ENCODE measurements at regions not wholly inside any gene's neighbourhood (a gene's known extent, or its start where the extent isn't known, plus 50 kb on each side); places are given as distances from the start of the nearest gene placed in this dataset.
"Not testable (repeated sequence)": the region's sequence is repeated elsewhere in the genome, so short reads cannot be mapped to it uniquely, and the experiment has no call there.

DNA sequence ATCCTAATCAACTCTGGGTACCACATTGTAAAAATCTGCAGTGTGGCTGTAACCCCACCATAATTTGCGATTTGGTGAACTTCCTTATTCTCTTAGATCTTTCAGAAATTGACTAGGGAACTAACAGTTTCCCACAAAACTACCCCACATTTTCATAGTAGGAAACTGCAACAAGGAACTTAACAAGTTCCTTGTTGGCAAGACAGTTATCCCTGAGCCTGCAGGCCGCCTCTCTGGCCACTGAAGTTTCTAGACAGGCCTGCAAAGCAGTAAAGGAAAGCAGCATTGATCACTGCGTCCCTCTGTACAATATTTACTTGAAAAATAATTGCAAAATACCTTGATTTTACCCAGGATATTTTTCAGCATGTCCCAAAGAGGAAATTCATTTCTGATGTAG, 372.9 kb downstream of the ANAPC1 start:
- not testable (repeated sequence) for DNase-seq

- DNase-seq = not testable (repeated sequence)
These were observed 371.6 kb downstream of the ANAPC1 start for GRCh38 chr2:111512378-111512777.

- DNase-seq = not testable (repeated sequence)
These were observed 369.9 kb downstream of the ANAPC1 start for GRCh38 chr2:111514138-111514537.

- not testable (repeated sequence) for DNase-seq
These were observed 366.8 kb downstream of the ANAPC1 start for GRCh38 chr2:111517050-111517720.

- not testable (repeated sequence) for DNase-seq
These were observed 366.3 kb downstream of the ANAPC1 start for GRCh38 chr2:111517721-111518053.

- no peak for DNase-seq
These were observed 364.9 kb downstream of the ANAPC1 start for GRCh38 chr2:111519071-111519470.

GRCh38 chr2:111522231-111522768, 361.7 kb downstream of the ANAPC1 start:
- no peak for DNase-seq

GRCh38 chr2:111523009-111523408, 361.0 kb downstream of the ANAPC1 start:
- DNase-seq = no peak

DNA sequence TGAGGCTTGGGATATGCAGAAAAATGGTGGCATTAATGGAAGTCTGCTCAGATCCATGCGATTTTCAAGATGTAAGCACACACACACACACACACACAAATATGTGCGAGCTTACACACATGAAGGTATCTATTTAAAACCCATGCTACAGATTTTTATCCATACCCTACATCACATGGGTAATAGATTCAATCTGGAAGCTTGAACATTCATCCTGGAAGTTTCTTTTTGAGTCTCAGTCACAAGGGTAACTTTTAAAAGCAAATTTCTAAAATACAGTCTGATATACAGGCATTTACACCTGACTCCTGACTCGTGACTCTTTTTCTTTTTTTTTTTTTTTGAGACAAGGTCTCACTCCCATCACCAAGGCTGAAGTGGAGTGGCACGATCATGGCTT, 359.0 kb downstream of the ANAPC1 start:
- not testable (repeated sequence) for DNase-seq

- not testable (repeated sequence) for DNase-seq
These were observed 357.9 kb downstream of the ANAPC1 start for GRCh38 chr2:111526041-111526639.

GRCh38 chr2:111527707-111528400, 356.1 kb downstream of the ANAPC1 start:
- DNase-seq = not testable (repeated sequence)

- not testable (repeated sequence) for DNase-seq
These were observed 355.0 kb downstream of the ANAPC1 start for GRCh38 chr2:111529022-111529421.

GRCh38 chr2:111530239-111530965, 353.6 kb downstream of the ANAPC1 start:
- DNase-seq = not testable (repeated sequence)

- DNase-seq = not testable (repeated sequence)
These were observed 351.1 kb downstream of the ANAPC1 start for GRCh38 chr2:111532682-111533556.

DNA sequence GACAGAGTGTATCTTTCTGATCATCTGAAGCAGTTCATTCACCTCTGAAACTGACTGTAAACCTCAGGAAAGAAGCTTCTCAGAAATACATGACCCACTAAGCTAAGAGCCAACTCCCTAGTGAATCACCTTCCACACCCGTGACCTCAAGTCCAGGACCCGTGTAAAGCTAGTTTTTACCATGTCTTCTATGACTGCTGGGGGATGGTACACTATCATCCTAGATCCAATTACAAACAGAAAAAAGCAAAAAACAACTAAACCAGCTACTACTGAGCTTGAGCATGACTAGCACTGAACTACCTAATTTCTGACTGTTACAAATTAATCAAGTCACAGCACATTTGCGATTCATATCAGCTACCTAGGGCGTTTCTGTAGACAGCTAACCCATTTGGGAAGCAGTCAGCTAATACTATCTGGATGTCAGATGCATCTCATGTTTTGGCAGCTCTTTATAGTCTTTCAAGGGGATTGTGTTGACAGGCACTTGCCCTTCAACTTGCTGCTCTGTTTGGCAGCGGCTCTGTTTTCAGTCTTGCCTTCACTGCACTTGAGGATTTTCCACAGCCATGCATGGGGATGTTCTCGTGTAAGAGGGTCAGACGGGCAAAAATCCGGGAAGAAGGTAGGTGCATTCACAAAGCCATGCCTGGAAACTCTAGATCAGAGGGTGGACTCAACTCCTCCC, 350.3 kb downstream of the ANAPC1 start:
- not testable (repeated sequence) for DNase-seq

- DNase-seq = no peak
These were observed 349.1 kb downstream of the ANAPC1 start for GRCh38 chr2:111534910-111535352.

DNA sequence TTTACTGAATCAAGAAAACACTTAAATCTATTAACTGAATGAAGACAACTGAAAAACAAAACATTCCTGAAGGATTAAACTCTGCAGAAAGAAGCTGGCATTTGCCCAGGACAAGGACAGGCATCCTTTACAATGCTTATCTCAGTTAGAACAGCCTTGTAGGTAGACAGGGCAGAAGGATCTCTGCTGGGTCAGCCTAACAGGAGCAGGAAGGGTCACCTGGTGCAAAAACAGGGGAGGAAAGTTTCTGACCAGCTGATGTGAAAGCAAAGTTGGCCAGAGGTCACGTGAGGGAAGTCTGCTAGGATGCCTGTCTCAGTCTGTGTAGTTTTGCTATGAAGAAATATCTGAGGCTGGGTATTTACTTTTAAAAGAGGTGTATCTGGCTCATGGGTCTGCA, 348.6 kb downstream of the ANAPC1 start:
- no peak for DNase-seq

GRCh38 chr2:111537078-111537655, 346.8 kb downstream of the ANAPC1 start:
- no peak for DNase-seq

DNA sequence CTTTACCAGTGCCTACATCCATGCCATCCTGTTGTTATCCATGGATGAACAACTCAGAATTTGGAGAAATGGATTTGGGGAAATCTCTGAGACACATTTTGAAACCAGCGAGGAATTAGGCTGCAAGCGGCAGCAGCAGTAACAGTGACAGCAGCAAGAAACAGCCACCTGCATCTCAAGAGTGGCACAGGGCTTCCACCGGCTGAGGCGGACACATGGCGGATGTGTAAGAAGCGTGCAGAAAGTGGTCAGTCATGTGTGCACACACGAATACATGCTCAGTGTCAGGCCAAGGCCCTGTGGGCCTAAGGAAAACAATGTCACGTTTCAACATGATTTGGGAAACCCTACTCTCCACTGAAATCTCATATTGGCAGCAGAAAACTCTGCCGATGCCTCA, 344.0 kb downstream of the ANAPC1 start:
- DNase-seq = not testable (repeated sequence)

- DNase-seq = not testable (repeated sequence)
These were observed 341.7 kb downstream of the ANAPC1 start for GRCh38 chr2:111542120-111542774.

Measured in stimulated activated CD4-positive, alpha-beta T cell treated with anti-CD3 and anti-CD28 coated beads, Interleukin-12 subunit alpha, Interleukin-12 subunit beta, amount 100 ng/mL, for 4 hours (primary cell).